ENCODE measurements at regions not wholly inside any gene's neighbourhood (a gene's known extent, or its start where the extent isn't known, plus 50 kb on each side); places are given as distances from the start of the nearest gene placed in this dataset.

- Histone ChIP-seq H4K20me1 (replicated peaks; ENCODE audit: control insufficient read depth, extremely low read depth, insufficient read depth, low read length) (no peaks in the 10 kb centered on the region), H3K27me3 (ENCODE audit: control insufficient read depth in 2 of 2, insufficient read depth in 2 of 2, low read length in 2 of 2) (no peaks in the 10 kb centered on the region), H3K9ac (replicated peaks; ENCODE audit: extremely low read depth, insufficient read depth, low read length) (no peak overlapping the region), H3K4me2 (ENCODE audit: insufficient read depth, low read length) (no peak overlapping the region), H3K9me1 (replicated peaks; ENCODE audit: control insufficient read depth, extremely low read depth, insufficient read depth, low read length) (no peaks in the 10 kb centered on the region), H3K4me1 (ENCODE audit: control insufficient read depth, extremely low read depth, insufficient read depth, low read length) (no peaks in the 10 kb centered on the region), H3K79me2 (ENCODE audit: control insufficient read depth, insufficient read depth, low read length) (no peaks in the 10 kb centered on the region), H3K4me3 (replicated peaks in 1 of 3; ENCODE audit: insufficient read depth in 1 of 3, low read depth in 1 of 3, low read length in 3 of 3) (no peak overlapping the region), H3K36me3 (ENCODE audit: control insufficient read depth in 2 of 2, extremely low read depth in 1 of 2, insufficient read depth in 2 of 2, low read length in 2 of 2) (no peaks in the 10 kb centered on the region), H3K9me3 (replicated peaks; ENCODE audit: control insufficient read depth, insufficient read depth, low read length) (no peaks in the 10 kb centered on the region), H3K27ac (ENCODE audit: insufficient read depth, low read depth, low read length) (no peak overlapping the region), H2AFZ (ENCODE audit: low read depth, low read length) (no peak overlapping the region)
- no TSS peak for BruUV-seq (replicated peaks)
- ChIA-PET POLR2A (no interaction called here), CTCF (no interaction called here)
- dilution Hi-C loops (cut with MboI; ENCODE audit: extremely low pct_ligation_motif_present, low sequenced_read_pairs) (no loop called here), intact Hi-C loops (cut with micrococcal nuclease) (no loop called here)
- no peak for FAIRE-seq
- DNase-seq (ENCODE audit: low read depth, low spot score) = no peak
- no peak for TF ChIP-seq GATA2 (IDR thresholded peaks at IDR 0.05; ENCODE audit: insufficient read depth, insufficient read length, low read depth, low read length)
- TF ChIP-seq MAX (IDR thresholded peaks at IDR 0.05; ENCODE audit: insufficient read depth, insufficient read length) = no peak
- TF ChIP-seq POLR2AphosphoS5 (IDR thresholded peaks at IDR 0.05; ENCODE audit: insufficient read depth, low read depth, low read length) = no peak
- TF ChIP-seq MYC (IDR thresholded peaks at IDR 0.05; ENCODE audit: low read depth, low read length) = no peak
- no peak for TF ChIP-seq JUN (IDR thresholded peaks at IDR 0.05; ENCODE audit: borderline replicate concordance, insufficient read depth, insufficient read length, low read depth)
- TF ChIP-seq EZH2 (IDR thresholded peaks at IDR 0.05; ENCODE audit: borderline replicate concordance, low read depth, low read length, severe bottlenecking) = no peak
- no peak for TF ChIP-seq FOS (IDR thresholded peaks at IDR 0.05; ENCODE audit: borderline replicate concordance, insufficient read depth, low read length)
- no peak for TF ChIP-seq CTCF (IDR thresholded peaks at IDR 0.05; ENCODE audit: extremely low read depth in 1 of 2, insufficient read depth in 1 of 2, low read depth in 1 of 2, low read length in 2 of 2)
- TF ChIP-seq POLR2A (IDR thresholded peaks at IDR 0.05; ENCODE audit: low read depth, low read length) = no peak
Measured at GRCh38 chr6:40671001-40671693, 84.0 kb upstream of the LRFN2 start.
